NCI-H146 treated with DMSO at 0.1 percent for 48 hours (cell line): ENCODE measurements at regions not wholly inside any gene's neighbourhood (a gene's known extent, or its start where the extent isn't known, plus 50 kb on each side); places are given as distances from the start of the nearest gene placed in this dataset.

Source experiments
- DNase-seq: peaks from one replicate; lab custom pipeline; 2025; ENCODE audit not compliant: unreplicated experiment; lab: John Stamatoyannopoulos, UW

DNA sequence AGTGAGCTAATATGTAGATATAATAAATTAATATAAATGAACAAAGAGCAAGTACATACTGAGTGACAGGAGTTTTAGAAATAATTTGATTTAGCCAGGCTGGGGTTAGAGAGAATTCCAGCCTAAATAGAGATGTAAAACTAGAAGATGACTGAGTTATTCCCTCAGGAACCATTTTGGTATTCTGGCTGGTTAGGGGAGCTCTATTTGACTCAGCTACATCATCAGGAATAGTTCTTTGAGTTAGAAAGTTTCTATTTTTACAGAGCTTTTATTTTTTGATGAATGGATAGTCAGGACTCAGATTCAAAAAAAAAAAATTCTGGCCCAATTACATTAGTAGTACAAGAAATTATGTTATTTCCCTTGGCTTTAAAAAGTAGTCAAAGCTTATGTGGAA, 180.4 kb upstream of the MID1 start:
- DNase-seq: no peak

DNA sequence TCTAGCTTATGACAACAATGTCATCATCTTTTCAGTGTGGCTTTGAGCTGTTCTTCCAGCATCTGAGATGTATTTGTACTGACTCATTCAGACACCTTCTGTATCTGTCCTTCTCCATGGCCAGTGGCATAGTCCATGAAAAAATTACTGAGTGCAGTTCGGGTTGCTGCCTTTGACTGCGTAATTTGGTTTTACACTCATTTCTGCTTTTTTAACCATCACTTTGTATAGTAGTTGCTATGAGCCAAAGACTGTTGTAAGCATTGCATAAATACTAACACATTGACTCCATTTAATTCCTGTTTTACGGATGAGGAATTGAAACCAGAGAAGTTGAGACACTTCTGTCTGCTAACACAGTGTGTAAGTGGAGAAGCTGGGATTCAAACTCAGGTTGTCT, 190.7 kb upstream of the MID1 start:
- no peak for DNase-seq

DNA sequence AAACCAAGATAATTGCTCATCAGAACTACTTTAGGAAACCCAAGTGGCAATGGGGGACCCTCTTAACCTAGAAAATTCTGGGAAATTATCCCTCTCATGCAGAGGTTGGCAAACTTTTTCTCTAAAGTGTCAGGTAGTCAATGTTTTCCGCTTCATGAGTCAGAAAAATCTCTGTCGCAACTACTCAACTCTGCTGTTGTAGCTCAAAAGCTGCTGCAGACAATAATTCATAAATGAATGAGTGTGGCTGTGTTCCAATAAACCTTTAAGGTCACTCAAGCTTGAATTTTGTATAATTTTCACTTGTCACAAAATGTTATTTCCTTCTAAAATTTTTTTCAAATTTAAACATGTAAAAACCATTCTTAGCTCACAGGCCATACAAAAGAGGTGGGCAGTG, 193.4 kb upstream of the MID1 start:
- DNase-seq: no peak

DNA sequence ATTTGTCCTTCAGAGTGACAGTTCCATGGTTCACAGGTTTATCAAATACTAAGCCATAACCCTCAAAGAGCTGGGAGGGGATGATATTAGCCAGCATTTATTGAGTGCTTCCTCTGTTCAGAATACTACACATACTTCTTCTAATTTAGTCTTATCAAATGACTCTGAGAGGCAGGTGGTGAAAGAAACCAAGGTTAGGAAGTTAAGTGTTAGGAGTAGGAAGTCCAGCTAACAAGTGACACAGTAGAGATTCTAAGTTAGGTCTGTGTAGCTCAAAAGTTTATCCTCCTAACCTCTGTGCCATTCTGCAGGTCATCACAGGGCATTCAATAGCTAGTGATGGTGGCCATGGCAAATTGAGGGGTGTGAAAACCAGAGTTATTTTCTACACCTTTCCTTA, 198.3 kb upstream of the MID1 start:
- no peak for DNase-seq

DNA sequence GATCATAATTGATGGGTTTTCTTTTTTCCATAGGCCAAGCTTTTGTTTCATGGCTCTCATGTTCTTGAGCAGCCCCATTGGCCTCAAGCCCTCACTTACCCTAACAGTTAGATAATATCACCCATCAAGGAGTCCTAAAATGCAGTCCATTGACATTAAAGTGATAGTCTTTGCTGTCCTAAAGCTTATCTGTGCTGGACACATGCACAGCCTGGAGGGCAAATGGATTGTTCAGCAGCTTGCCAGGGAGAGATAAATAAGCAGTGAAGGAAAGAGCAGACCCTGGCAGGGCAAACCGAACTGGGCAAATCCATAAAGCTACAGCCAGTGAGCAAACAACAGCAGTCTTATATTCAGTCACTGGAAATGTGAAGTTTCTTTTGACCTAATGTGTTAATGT, 199.6 kb upstream of the MID1 start:
- no peak for DNase-seq

DNA sequence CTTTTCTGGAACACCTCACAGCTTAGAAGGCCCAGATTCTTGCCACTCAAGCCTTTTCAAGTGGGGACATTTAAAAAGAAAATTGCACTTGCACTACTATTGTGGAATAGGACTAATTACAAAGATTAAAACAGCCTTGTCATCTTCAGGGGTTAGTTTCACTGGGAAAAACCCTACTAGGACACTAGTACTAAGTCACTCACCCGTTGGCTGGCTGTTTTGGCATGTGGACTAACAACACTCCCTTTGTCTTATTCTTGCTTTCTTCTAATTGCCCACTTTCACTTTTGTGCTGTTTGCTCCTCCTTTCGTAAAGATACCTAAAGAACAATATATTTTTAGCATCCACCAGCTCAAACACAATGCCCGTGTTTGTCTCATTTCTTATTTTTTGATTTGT, 200.9 kb upstream of the MID1 start:
- DNase-seq: no peak

DNA sequence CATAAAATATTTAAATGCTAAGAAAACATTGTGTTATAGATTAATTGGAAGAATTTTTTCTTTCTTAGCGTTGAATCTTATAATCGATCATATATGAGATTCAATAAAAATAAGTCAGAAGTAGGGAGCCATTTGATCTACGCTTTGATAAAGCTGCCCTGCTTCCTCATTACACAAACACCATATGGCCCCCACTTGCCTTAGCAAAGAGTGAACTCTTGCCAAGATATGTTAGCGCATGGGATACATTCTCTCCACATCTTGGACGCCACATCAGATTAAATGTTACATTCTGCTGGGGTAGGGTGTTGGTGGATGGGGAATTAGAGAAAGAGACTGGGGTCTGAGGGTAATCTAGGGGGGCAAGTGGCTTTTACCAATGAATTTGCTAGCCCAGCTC, 207.7 kb upstream of the MID1 start:
- DNase-seq: no peak

DNA sequence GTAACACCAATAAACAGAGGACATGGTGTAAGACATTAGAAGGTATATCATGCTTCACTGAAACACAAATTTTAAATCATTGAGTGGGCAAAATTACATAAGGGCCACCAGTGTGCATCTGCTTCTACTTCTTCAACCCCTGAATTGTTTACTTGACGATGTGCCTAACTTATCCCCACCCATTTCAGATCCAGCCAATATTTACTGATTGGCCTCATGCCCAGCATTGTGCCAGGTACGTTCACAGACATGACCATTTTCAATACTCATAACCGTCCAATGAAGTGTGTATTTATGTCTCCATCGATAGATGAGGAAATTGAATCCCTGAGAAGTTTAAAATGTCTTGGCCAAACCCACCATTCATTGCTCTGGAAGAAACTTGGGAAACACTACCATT, 208.3 kb upstream of the MID1 start:
- no peak for DNase-seq

DNA sequence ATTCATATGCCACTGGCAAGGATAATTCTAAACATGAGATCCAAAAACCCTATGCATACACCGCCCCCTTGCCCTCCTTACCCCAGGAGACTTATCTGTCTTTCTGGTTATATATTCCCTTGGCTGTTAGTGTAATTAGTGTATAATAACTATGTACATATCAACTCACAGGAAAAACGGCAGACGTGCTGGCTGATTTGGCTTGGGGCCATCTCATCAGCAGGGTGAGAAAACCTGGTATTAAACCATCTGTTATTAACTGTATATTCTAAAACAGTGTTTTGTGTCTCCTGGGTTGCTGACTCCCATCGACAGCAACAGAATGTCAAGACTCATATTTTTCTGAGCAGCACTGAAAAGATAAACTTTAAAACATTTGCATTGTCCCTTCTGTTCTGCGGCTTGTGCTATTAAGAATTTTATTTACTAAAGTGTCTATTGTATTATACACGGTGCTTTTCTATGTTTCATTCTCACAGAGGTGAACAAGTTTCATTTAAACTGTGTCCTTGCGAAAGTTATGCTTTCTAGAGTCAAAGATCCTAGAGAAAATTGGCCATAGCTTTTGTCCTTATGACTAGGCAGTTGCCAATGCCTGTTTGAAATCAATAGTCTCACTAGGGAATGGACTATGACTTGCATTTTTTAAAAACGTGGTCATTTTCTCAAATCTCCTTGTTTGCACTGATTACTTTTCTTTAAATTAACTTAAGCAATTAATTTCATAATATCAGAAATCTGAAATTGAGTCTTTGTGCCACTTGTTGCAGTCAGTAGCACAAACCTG, 211.5 kb upstream of the MID1 start:
- peak; percentile 79 for DNase-seq

DNA sequence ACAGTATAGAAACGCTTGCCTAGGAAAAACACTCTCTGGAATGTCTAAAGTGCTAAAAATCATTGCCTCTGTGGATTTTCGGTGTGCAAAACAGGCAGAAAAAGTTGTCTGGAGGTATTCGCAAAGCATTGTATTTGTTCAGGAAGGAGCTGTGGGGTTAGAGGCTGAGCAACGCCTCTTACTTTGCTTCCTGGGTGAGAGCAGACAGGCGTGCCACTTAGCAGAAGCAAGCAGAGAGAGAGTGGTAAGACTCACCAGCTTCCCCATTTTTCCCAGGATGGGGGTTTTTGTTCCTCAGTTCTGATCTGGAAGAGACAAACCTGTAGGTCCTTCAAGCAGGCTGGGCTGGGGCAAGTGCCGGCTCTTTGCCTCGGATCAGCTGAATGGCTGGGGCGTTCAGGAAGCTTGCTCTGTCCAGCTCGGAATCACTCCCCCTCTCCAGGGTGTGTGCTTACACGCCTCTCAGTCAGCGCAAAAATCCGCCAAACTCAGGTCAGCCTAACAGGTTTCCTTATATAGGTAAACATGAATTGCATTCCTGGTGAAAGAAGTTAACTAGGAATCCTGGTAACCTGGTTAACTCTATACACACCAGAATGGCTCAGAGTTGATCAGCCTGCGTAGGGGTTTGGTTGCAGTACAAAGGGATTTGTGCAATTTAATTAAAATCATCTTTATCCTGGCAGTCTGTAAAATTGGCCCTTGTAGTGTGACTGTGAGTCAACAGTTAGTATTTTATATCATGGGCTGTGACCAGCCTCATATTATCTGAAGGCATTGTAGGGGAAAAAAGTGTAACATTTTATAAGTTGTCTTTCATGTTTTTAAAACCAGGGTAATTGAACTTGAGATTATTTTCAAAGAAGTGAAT, 213.1 kb upstream of the MID1 start:
- DNase-seq: peak; percentile 42

DNA sequence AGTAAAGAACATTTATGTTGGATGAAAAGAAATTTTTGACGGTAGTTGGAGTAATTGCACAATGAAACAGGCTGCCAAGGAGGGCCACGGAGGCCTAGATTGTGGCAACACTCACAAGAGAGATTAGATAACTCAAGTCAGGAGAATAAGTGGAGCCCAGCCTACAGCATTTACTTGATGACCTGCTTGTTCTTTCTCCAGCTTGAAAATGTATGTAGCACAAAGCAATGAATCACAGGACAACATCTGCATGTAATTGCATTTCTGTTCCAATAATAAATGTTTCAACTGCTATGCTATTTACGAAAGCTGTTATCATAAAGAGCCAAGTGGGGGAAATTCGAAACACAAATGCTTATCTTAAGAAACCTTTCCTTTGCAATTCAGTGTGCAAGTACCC, 221.2 kb upstream of the MID1 start:
- DNase-seq: no peak

DNA sequence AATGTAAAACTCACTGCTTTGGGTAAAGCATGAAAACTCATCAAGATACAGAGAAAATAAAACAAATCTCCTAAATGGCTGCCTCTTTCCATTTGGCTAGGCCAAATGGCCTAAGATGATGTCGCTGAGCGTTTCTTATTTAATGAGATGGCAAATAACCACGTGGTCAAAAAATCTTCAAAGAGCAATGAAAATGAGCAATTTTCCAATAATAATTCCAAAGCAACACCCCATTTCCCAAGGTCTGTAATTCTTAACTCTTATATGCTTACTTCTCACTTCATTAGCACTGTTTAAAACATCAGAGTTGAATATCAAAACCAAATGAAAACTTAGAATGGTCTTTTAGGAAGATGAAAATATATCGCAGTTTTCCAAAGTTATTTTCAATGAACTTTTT, 222.3 kb upstream of the MID1 start:
- no peak for DNase-seq

DNA sequence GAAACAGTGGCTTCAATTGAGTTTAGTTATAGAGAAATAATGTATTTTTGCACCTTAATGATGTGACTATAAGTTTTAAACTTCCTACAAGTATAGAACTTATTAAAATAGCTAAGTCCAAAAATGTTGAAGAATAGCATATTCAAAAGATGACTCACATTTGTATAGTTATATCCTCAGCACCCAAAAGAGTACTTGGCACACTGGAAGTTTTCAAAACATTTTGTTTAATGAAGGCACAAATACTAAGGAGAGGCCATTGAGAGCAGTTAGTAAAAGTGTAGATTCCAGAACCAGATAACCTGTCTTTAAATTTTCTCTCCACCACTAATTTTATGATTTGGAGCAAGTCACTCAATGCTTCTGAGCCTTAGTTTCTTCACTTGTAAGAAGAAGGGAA, 226.9 kb upstream of the MID1 start:
- DNase-seq: no peak

DNA sequence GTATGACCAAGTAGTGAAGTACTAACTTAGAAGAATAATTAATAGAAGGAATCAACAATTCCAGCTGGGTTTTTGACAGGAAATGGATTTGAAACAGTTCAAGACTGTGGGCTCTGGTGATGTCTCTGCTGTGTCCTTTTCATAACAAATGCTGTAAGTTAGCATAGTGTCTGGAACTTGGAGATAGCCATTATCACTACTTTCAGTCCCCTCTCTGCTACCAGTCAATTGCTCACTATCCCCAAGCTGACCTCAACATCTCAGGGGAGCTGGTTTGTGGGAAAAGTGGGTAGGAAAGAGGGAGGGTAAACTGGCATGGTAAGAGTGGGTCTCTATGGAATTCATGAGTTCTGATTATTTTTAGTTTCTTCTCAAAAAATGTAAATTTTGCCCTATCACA, 231.4 kb upstream of the MID1 start:
- no peak for DNase-seq

DNA sequence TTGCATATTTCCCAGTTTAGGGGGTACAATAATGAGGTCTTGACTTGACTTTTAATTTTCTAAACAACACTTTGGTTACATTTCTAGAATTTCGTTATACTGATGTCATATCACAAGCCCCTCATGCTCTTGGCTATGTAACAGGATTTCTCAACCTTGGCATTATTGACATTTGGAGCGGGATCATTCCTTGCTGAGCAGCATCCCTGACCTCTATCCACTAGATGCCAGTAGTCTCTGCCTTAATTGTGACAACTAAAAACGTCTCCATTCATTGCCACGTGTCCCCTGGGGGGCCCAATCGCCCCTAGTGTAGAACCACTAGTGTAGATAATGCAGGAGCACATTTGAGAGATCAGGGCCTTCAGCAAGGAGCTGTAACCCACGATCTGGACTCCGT, 234.2 kb upstream of the MID1 start:
- no peak for DNase-seq

DNA sequence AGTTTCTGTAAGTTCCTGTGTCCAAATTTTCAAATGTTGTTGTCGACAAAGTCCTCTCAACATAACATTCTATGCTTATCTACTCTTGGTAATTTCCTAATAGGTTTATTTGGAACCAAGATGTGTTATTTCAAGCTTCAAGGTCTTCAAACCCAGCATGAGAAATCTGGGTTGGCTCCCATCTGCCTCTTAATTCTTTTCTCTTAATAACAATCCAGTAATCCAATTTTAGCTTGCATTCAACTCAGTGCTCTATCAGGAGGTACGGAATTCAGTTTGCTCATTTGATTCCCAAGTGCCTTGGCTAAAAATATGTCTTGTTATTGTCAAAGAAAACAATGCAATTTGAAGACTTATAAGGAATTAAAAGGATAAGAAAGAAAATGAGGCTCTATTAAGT, 235.5 kb upstream of the MID1 start:
- DNase-seq: no peak

DNA sequence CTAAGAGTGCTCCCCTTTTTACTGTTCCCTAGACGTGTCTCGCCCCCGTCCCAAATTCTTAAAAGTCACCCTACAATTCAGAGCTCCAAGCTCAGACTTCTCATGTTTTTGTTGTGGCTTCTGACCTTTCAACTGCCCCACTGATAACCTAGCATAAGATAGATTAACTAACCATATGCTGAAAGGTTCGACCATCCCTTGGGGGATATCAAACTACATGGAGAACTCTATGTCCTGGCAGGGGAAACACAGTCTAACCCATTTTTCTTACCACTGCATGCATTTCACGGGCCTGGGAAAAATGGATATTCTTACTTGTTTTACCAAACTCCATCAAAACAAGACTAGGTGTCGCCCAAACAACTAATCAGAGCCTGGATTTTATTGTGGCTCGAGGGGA, 236.4 kb upstream of the MID1 start:
- no peak for DNase-seq

DNA sequence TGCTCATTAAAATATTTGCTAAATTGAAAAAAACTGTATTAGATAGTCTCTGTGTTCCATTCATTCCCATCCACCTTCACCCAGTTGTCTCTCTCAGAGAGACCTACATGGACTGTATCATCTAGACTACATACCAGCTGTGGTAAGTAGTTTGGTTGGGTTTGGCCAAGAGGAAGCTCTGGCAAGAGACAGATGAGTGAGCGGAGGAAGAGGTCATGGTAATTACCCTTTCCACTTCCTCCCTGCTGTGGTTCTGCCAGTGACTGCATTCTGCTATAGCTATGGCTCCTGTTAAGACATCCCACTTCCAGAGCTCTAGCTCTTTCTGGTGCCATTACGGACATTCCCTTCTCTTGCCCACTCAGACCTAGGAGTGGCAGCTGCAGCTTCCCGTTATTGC, 239.0 kb upstream of the MID1 start:
- DNase-seq: no peak

DNA sequence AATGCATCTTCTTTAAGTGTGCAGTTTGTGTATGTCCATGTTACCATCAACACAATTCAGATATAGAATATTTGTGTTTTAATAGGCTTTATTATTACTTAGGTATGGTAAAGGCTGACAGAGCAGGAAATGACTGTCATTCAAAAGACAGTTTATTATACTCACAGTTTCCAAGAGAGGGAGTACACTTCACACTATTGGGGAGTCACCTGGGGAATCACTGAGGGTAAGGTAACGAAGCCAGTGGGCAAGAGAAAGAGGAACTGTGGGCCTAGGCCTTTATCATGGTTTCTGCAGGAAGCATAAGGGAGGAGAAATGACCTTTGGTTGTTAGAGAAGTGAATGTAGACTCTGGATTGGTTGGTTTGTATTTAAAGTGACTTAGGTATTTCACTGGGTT, 235.1 kb upstream of the HCCS start:
- no peak for DNase-seq

DNA sequence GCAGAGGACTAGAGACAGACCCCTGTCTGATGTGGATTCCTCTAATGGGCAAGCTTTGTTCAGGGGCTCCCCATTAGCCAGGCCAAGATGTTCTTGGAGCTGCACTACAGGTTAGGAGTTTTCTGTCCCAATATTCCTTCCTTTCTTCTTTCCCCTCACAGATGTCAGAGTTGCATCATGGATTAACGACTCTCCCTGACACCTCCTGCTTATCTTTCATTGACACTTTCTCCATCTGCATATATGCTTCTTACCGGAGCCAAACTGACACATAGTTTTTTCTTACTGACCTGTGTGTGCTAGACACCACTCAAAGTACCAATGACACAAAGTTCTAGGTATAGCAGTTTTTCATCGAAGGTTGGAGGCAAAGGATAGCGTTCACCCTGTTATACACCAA, 228.6 kb upstream of the HCCS start:
- no peak for DNase-seq

DNA sequence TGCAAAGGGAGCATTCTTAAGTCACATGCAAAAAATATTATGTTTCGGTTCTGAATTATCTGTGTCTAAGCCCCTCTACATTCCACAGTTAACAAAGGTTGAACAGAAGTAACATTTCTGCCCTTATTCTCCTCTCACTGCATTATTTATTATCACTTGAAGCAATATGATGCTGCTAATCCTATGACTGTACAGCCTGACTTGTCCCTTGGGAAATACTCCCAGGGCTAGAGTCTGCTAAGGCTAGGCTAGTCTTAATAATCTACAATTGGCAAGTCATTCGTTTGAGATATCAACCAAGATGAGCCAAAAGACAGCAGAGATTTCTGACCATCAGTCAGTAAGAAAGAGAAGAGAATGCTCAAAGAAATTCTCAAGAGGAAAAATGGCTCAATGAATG, 226.9 kb upstream of the HCCS start:
- no peak for DNase-seq

DNA sequence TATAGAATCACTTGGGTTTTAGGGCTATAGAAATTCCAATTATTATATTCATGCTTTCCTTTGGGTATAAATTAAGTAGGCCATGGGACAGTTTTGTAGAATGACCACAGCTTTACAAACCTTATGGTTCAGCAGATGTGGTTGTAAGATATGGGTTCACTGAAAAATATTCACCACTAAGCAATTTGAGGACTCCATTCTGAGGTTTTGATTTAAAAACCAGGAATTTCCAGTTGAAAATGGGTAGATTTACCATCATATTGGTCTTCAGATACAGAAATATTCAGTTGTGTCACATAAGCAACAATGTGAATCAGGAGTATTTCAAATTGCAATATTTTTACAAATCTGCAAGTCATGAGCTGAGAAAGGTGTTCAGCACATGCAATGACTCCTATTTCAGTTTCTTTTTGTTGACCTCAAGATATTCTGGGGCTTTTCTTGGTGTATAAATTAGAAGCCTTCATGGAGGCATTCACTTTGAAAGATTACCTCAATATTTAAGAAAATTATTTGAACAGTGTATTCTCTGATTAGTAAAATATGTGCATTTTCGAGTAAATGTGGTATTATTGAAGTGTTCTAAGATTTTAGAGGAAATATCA, 218.4 kb upstream of the HCCS start:
- DNase-seq: no peak
